GM12878 (cell line): ENCODE measurements at regions not wholly inside any gene's neighbourhood (a gene's known extent, or its start where the extent isn't known, plus 50 kb on each side); places are given as distances from the start of the nearest gene placed in this dataset.

Experiments
- NR2F1 ChIP-seq: fragments of 450-650 bp; conservative IDR thresholded peaks from 2 replicates; pipeline ENCODE4 v1.6.1; 2017; ENCODE audit warnings: mild to moderate bottlenecking
- POLR2A ChIP-seq: IDR thresholded peaks from 2 replicates; pipeline ENCODE4 v1.6.1; 2011; ENCODE audit warnings: low read depth, mild to moderate bottlenecking, low read length
- TF ChIP-seq, protein P1 (sequence below): IDR thresholded peaks from 2 replicates; pipeline ENCODE4 v1.6.1; 2012; ENCODE audit warnings: low read depth, low read length, improper control_type of control experiment

DNA sequence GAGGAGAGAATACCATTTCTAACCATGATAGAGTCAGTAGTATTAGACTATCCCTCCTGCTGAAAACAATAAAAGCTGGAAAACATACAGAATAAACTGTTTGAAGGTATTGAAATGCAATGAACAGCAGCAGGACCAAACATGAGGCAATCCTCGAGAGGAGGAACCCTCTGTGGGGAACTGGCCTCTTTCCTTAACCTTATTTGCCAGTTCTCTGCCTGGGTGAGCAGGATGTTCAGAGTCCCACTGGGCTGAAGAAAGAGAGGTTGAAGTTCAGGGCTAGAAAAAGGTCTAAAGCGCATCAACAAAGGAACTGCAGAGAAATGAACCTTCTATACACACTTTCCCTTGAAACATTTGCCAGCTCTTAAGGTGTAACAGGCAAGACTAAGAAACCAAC is 79.8 kb upstream of the FHL2 start:
- TF ChIP-seq, protein P1, sequence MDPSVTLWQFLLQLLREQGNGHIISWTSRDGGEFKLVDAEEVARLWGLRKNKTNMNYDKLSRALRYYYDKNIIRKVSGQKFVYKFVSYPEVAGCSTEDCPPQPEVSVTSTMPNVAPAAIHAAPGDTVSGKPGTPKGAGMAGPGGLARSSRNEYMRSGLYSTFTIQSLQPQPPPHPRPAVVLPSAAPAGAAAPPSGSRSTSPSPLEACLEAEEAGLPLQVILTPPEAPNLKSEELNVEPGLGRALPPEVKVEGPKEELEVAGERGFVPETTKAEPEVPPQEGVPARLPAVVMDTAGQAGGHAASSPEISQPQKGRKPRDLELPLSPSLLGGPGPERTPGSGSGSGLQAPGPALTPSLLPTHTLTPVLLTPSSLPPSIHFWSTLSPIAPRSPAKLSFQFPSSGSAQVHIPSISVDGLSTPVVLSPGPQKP = no peak
- TF ChIP-seq POLR2A (no peak), NR2F1 (no peak)
